Retina (tissue), 1 donor: ENCODE measurements at regions not wholly inside any gene's neighbourhood (a gene's known extent, or its start where the extent isn't known, plus 50 kb on each side); places are given as distances from the start of the nearest gene placed in this dataset.
"Not testable (repeated sequence)": the region's sequence is repeated elsewhere in the genome, so short reads cannot be mapped to it uniquely, and the experiment has no call there.

ENCODE experiments used
- DNase-seq: peaks from one replicate; pipeline ENCODE4 v3.0.0-alpha.2; 2016

DNA sequence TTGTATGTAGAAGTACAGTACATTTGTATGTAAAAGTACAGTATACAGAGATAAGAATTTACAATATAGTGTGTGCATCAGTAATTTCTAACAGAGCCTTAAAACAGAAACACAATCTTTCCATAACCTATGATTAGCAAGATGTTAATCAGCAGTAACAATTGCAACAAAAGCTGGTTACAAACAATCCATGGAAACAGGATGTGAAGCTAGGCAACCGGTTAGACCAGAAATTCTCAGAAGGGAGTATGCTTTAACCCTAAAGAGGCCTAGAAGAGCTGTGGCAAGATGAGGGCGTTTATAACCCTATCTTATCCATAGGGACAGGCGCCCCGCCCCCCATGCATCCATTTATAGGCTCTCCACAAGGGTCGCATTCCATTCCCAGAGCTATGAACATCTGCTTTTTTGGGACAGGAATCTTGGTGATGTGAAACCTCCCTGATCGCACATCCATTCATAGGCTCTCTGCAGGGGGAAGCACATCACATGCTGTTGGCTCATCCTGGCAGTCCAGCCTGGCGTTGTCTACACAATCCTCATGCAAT is 180.3 kb downstream of the PDGFRA start:
- DNase-seq: not testable (repeated sequence)

DNA sequence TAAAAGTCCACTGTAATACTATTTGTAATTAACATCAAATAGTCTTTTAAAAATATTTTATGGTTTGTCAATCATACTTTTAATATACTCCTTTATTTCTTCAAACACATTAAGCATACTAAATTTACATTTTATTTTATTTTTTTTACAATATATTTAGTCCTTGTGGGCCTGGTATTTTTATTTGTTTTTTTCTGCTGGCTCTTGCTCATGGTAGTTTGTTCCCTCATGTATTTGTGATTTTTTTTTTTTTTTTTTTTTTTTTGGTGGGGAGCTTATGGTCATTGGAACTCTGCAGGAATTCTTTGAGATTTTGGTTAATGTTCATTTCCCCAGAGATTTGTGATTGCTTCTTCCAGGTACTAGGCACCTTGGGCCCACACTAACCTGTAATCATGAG is 185.5 kb downstream of the PDGFRA start:
- DNase-seq: no peak

DNA sequence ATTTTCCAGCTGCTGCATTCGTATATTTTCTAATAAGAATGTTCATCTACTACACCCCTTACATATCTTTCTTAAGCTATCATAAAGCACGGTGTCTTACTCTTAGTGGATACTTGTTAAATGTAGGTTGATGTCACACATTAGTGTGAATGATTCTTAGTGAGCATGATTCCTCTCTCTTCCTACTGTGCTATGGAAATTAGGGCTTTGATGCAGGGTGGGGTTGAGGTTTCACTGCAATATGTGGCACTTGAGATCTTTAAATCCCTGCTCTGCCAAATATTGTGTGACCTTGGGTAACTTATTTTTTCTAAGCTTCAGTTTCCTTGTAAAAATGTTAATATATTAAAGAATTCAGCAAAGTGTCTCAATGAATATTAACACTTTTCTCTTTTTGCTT is 188.4 kb downstream of the PDGFRA start:
- no peak for DNase-seq

DNA sequence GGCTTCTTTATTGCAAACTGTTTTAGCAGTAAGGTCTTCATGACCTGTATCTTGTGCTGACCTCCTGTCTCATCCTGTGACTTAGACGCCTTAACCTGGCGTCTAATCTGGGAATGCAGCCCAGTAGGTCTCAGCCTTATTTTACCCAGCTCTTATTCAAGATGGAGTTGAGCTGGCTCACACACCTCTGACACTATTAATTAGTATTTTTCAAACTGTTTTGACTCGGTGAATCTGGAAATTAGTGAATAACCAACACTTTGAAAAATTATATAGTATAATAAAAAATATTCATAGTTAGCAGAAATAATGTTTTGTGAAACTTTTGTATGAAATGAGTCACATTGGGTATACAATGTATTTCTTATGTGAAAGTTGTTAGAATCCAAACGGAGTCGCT is 189.4 kb downstream of the PDGFRA start:
- no peak for DNase-seq

DNA sequence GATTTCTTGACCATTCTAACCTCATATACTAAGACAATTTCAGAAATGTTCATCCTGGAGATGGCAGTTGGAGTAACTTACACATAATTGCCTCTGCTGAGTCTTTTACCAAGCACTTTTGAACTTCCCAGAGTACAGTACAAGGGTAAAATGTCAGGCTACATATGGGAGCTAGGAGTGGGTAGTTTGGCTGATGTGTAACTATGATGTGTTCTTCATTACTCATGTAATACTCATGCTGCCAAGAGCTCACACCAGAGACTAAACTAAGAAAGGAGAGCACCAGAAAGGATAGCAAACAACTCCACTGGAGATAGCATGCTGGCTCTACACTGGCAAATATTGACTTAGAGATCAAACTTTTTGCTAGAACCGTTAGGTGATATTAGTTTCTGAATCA is 194.0 kb downstream of the PDGFRA start:
- DNase-seq: no peak

DNA sequence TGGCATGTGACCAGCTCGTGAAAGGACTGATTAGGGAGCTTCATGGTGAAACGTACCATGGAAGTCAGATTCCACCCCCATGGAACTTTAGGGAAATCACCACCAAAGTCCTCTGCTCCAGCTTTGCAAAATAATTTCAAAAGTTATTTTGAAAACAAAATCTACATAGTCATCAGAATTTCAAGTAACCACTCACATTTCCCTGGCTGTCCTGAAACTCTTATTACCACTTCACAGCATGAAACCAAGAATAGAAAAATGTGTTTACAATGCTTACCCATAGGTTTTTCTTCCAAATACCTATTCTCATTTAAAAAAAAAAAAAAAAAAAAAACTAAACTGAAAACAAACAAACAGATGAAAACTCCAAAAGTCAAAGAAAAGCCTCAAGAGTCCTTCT is 198.7 kb downstream of the PDGFRA start:
- no peak for DNase-seq

DNA sequence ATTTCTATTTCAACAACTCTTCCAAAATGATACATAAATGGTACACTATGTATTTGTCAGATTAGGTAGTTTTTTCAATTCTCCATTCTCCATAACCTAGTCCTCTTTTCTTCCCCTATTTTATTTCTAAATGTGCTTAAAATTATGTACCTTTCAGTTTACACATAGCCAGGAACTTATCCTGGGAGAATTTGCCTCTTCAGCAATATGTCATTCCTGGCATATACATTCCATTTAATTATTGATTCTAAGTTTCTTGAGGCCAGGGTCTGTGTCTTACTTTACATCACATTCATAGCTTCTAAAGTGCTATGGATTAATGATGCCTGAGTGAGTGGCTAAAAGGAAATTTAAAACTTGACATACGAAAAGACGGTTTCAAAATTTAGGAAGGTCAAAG is 199.8 kb downstream of the PDGFRA start:
- DNase-seq: no peak

DNA sequence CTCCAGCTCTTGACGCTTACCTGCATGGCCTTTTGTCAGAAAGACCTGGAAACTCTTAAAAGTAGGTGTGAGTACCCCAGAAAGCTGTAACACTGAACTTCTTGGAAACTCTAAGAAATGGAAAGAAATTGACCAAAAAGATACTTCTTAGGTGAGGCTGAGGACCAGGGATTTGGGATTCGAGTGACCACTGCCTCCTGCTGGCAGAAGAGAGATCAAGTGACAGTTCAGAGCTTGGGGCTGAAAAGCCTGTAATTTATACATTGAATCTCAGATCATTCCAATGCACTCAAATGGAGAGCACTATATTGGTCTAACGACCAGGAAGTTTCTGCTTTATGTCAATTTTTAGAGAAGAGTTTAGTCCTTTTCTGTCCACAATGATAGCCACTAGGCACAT is 204.6 kb downstream of the PDGFRA start:
- no peak for DNase-seq

DNA sequence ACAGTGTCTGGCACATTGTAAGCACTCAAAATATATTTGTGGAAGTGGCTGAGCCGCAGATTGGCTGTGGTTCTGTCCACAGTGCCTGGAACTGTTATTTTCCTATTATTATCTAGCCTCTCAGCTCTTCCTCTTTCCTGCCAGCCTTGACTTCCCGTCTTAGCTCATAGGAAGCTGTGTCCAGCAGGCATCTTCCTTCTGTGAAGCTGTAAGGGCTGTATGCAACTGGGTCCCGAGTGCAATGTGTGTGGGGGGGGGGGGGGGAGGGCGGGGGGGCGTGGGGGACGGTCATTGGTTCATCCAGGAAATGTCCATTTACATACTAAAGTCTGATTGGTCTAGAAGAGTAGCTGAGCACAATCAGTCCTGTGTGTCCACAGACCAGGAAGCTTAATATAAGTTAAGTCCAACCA is 210.7 kb downstream of the PDGFRA start:
- peak; percentile 41 for DNase-seq

DNA sequence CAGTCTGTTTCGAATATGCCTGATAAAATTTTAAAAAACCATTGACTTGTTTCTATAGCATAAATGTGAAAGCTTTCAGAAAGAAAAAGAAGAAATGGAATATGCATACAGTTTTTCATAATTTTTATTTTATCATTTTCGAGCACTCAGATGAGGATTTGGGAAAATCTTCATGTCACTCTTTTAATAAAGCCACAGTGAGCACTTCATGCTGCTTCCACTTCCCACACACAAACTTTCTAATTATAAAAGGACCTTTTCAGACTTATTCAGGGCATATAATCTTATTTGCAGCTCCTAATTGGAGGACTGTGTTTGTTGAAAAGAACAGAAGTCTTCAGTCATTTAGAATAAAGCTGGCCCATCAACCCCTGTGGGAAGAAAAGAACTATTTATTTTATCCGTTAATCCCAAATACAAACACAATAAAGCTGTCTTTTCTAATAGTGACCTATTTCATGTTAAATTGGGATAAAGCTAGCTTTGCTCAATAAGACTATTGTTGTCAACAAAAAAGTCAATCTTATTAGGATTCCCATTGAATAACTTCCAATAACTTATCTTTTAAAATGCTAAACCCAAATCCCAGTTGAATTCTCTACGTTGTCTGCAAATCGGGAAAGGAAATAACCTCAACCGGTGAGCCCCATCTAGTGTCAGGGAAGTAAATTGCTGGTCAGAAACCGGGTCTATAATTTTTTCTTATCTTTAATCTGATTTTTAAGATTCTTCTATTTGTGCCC is 211.5 kb downstream of the PDGFRA start:
- peak; percentile 50 for DNase-seq

DNA sequence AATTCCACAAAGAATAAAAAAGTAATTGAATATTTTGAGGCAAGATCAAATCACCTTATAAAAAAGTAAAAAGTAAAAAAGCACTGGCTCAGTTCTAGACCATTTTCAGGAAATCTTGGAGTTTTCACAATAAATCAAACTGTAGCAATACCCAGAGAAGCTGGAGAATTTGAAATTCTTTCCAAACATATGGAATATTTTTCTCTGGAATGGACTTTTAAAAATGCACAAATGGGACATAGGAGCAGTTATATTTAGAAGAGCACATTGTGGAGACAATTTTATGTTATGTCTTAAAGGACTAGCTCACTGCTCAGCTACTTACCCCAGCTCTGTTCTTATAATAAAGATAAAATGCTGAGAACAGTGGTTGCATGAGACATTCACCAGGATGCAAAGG is 211.9 kb upstream of the KIT start:
- DNase-seq: no peak

DNA sequence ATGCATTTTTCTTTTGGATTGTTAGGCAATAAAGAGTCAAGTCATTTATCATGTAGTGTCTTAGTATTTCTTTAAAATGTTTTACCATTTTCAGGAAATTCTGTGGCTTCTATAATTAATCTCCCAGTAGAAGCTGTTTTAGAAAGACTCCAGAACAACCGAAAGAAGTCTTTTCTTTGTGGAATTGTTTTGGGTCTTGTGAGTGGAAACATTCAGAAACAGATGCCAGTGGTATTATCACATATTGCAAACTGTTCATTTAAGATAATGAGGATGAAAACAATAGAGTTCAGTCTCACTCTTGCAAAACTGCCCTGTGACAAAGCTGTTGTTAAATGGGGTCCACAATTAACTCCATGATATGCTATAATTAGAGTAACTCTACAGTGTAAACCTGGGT is 211.2 kb upstream of the KIT start:
- DNase-seq: peak; percentile 14

DNA sequence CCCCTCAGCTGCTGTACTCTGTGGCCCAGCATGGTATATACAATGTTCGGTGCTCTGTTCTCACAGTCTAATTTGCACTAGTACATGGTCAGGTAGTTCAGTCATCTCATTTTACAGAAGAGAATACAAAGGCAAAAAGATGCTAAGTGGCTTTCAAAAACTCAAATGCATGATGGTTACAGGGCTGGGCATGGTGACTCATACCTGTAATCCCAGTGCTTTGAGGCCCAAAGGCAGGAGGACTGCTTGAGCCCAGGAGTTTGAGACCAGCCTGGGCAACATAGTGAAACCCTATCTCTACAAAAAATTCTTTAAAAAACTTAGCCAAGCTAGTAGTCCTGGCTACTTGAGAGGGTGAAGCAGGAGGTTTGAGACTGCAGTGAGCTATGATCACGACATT is 210.5 kb upstream of the KIT start:
- DNase-seq: no peak

DNA sequence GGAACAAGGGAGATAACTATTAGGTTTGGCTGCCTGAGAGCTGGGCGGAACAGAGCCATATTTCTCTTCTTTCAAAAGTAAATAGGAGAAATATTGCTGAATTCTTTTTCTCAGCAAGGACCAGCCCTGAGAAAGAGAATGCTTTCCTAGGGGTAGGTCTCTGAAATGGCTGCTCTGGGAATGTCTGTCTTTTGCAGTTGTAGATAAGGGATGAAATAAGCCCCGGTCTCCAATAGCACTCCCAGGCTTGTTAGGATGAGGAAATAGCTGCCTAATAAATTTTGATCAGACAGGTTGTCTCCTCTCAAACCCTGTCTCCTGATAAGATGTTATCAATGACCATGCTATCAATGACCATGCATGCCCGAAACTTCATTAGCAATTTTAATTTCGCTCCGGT is 207.8 kb upstream of the KIT start:
- no peak for DNase-seq

DNA sequence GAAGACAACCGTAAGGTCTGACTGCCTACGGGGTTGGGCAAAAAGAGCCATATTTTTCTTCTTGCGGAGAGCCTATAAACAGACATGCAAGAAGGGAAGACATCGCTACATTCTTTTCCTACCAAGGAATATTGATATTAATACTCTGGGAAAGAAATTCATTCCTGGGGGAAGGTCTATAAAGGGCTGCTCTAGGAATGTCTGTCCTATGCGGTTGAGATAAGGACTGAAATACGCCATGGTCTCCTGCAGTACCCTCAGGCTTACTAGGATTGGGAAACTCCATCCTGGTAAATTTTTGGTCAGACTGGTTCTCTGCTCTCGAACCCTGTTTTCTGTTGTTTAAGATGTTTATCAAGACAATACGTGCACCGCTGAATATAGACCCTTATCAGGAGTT is 190.8 kb upstream of the KIT start:
- not testable (repeated sequence) for DNase-seq

DNA sequence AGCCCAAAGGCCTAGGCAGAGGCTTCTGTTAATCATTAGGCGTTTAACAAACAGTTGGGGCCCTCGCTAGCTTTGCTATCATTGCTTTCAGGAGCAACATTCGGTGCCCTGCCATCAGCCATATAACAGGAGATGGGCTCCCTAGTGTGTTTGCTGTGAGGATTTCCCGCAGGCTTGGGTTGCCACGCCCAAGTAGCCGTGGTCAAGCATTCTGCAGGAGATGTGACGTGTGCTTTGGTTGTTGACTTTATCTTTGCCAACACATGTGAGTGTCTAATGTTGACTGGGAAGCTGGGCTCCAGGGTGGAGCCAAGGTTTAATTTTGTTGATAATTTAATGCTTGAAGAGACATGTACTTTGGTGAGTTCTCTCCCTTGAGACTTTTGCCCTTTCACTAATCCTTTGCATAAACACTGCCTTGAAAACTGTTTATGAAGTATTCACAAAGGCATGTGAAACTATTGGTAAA is 184.6 kb upstream of the KIT start:
- no peak for DNase-seq

DNA sequence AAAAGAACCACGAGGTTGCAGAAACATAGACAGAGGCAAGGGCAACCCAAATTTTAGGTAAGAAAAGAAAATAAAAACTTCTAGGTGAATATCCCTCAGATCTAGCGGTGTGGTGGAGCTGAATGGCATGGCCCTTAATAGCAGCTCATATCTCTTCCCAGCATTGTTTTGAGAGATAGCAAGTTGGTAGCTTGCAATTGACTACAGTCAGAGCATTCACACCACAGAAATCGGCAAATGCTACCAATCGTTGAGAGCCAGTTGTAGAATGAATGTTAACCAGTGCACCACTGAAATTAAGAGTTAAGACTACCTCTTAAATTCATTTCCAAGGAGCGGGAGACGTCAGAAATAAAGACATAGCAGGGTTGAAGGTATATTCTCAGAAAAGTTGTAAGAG is 184.0 kb upstream of the KIT start:
- no peak for DNase-seq

DNA sequence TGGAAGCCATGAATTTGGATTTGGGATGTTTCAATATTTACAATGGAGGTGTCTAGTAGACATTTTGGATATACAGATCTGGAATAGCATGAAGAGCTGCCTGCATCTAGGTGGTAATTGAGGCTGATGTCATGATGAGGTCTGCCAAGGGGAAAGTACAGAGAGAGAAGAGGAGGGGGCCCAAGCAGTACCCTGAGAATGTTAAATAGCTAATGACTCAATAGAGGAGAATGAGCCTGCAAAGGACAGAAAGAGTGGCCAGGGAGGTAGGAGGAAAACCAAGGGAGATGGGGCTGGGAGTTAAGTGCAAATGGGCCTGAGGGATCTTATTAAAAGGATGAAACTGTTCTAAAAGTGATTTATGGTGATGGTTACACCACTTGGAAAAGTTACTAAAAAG is 182.2 kb upstream of the KIT start:
- no peak for DNase-seq

DNA sequence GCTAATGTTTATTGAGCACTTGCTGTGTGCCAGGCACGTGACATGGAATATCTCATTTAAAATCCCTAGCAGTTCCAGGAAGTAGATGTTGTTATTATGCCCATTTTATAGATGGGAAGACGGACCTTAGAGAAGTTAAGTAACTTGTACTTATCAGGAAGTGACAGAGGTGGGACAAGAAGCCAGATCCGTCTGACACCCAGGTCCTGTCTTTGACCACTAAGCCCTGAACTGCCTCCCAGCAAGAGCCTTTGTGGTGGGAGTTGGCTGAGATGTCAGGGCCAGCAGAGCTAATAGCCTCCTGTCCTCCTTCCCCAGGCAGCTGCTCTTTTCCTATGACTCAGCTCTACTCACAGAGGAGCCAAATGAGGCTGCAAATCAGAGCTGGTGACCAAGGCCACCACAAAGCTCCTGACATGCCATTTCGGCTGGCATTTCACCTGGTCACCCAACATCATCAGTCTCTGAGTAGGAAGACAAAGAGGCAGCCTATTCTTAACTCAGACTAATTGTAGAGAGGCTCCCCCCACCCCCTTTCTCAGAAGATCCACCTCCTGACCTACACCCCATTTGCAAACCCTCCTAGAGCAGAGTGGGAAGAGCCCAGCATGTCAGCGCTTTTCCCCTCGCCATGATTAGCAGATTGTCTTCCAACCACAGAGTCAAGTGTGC is 175.1 kb upstream of the KIT start:
- no peak for DNase-seq

DNA sequence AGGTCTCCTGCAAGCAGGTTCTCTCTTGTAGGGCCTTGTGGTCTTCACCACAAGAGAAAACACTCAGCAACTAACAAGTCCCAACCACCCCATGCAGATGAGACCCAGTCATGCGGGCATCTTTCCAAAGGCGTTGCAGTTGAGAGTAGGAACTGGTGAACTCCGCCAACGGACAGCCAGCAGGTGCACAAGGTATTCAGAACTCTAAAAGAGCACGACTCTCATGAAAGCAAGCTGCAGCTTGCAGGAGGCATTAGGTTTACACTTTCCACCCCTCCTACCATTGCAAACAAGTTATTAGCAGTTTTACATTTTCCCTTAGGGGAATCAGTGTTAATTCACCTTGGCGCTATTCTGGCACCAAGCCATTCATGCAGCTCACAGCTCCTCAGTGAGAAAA is 173.4 kb upstream of the KIT start:
- no peak for DNase-seq

DNA sequence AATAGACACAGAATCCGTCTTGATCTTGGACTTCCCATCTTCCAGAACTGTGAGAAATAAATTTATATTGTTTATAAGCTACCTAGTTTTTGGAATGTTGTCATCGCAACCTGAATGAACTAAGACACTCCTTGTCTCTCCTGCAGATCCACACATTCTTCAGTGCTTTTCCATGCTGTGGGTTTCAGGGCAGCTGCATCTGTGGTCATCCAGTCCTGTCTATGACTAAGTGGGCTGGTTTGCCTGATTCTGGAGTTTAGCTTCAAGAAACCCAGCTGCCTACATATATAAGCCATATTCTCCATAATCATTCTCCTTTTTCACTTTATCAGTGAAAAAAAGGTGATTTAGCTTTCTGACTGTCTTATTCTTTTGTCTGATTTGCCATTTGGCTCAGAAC is 170.3 kb upstream of the KIT start:
- no peak for DNase-seq

DNA sequence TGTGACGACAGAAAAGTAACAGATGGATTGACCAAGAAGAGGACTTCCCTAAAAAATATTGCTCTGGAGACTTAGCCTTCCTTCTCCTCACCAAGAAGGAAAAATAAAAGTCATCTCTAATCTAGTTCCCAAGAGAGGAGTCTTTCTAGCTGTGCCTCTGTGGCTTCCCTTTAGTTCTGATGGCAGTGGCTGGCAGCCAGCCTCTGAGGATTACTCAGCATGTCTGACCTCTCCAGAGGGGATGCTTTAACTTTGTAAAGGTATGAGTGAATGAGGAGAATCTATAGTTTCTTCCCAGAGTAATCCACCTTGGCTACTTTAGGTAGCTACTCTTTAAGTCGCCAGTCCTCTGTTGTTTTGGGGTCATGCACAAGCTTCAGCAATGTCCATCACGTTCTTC is 163.9 kb upstream of the KIT start:
- no peak for DNase-seq

DNA sequence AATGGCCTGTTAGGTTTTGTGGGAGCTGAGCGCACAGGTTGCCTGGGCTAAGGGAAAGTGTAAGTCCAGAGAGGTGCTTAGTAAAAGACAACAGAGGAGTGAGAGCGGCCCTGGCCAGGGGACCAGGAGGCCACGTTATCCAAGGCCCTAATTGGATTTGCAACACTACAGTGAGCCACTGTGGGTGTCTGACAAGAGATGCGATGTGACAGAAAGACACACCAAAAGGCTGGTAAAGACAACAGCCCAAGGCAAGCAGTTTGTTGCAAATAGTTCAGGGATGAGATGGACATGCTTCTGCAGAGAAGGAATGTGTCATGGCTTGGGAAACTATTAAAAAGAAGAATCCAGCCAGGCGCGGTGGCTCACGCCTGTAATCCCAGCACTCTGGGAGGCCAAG is 162.7 kb upstream of the KIT start:
- DNase-seq: peak; percentile 61

DNA sequence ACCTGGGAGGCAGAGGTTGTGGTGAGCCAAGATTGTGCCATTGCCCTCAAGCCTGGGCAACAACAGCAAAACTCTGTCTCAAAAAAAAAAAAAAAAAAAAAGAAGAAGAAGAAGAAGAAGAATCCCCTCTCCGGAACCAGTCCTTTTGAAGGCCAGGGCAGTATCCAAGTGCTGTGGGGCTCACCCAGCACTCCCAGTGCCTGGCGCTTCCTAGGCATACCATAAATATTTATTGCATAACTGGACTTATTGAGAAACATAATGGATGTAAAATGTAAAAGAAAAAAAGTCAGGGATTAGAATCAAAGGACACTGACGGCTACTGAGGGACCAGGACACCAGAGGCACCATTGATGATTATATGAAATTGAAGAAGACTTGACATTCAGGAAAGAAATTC is 162.1 kb upstream of the KIT start:
- DNase-seq: no peak

DNA sequence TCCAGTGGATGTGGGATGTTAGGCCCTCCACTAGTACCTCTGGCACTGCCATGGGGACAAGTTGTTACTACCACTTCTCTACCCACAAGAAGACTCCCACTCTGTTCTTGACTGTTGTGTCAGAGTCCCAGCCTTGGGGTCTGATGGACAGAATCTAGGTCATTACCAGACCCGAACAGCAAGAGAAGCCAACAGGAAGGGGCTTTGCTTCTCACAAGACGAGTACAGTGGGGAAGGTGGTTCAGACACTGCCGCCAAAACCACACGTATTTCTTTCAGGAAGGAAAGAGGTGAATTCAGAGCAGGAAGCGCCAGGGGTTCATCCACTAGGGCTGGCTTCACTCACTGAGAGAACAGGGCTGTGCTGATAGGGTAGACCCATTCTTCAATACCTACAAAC is 161.3 kb upstream of the KIT start:
- no peak for DNase-seq
